ENCODE measurements at regions not wholly inside any gene's neighbourhood (a gene's known extent, or its start where the extent isn't known, plus 50 kb on each side); places are given as distances from the start of the nearest gene placed in this dataset.

DNA sequence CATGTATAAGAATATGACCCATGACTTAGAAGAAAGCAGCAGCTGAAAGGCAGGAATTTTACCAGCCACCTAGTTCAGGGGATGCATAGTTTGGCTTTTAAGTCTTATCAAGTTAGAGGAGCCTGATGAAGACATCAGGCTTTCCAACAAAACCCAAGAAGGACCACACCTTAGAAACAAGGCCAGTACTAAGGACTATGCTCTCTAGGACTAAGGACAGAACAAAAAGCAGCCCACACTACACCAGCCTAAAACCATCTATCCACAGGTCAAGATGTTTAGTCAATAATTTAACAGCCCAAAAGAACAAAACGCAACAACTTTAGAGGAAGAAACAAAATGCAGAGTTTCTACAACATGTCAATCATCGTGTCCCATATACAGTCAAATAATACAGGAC, 408.9 kb upstream of the RGMB start:
- TF ChIP-seq POLR2A (IDR thresholded peaks at IDR 0.05) = no peak
- TF ChIP-seq, protein P1, sequence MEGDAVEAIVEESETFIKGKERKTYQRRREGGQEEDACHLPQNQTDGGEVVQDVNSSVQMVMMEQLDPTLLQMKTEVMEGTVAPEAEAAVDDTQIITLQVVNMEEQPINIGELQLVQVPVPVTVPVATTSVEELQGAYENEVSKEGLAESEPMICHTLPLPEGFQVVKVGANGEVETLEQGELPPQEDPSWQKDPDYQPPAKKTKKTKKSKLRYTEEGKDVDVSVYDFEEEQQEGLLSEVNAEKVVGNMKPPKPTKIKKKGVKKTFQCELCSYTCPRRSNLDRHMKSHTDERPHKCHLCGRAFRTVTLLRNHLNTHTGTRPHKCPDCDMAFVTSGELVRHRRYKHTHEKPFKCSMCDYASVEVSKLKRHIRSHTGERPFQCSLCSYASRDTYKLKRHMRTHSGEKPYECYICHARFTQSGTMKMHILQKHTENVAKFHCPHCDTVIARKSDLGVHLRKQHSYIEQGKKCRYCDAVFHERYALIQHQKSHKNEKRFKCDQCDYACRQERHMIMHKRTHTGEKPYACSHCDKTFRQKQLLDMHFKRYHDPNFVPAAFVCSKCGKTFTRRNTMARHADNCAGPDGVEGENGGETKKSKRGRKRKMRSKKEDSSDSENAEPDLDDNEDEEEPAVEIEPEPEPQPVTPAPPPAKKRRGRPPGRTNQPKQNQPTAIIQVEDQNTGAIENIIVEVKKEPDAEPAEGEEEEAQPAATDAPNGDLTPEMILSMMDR (IDR thresholded peaks at IDR 0.05 in 4 of 5, conservative IDR thresholded peaks at IDR 0.05 in 1 of 5) = no peak

All from gastrocnemius medialis (tissue), 4 donors.